HCT116 (cell line): ENCODE measurements at regions not wholly inside any gene's neighbourhood (a gene's known extent, or its start where the extent isn't known, plus 50 kb on each side); places are given as distances from the start of the nearest gene placed in this dataset.

Experiments used
- ATAC-seq: fragments of 200-7000 bp; cut with Tn5 transposase; 2 replicates; pipeline ENCODE4 v1.9.1; 2020; ENCODE audit warnings: mild to moderate bottlenecking, moderate library complexity
- BruUV-seq: library from RNA; stranded (reverse); fragments of 400-500 nt; replicated peaks from 2 replicates; lab custom pipeline; 2021; lab: Mats Ljungman, UMichigan
- CTCF ChIA-PET: fragments of 300-600 bp; sonication (Branson Sonifier 250); formaldehyde crosslinking; loops from one replicate; lab custom pipeline; 2021; ENCODE audit warnings: antibody characterized with exemption; lab: Charles Lee
- POLR2A ChIA-PET: fragments of 300-600, 350-600 bp; sonication (Branson Sonifier 250); formaldehyde crosslinking; loops from one replicate; lab custom pipeline; 2021; ENCODE audit warnings: antibody characterized with exemption; lab: Charles Lee
- RAD21 ChIA-PET, 2 experiments: fragments of 300-600 bp; sonication (Branson Sonifier 250); formaldehyde crosslinking; loops; one replicate each; lab custom pipeline; 2023; ENCODE audit warnings: low total read pairs in 2 of 2; ENCODE audit not compliant: uncharacterized antibody in 2 of 2, unreplicated experiment in 2 of 2, low non-redundant PET in 1 of 2; lab: Charles Lee
- DNase-seq: peaks from one replicate; pipeline ENCODE4 v3.0.0-alpha.2; 2010; ENCODE audit warnings: low read depth, low spot score
- H2AFZ ChIP-seq: fragments of 200-600 bp; shearing (Covaris generic), sonication (generic); 2 replicates; pipeline ENCODE4 v1.6.1; 2017; ENCODE audit warnings: low read depth, mixed run types, mixed read lengths, antibody characterized with exemption, low read length; ENCODE audit not compliant: poor library complexity, severe bottlenecking
- H3K27ac ChIP-seq: 2 replicates; pipeline ENCODE4 v1.5.1; 2012; ENCODE audit warnings: low read depth, low read length
- H3K27me3 ChIP-seq: fragments of 200-600 bp; sonication (generic); 2 replicates; pipeline ENCODE4 v1.6.1; 2016; ENCODE audit warnings: mixed run types, low read length, mixed read lengths; ENCODE audit not compliant: insufficient read depth
- H3K36me3 ChIP-seq, 2 experiments: fragments of 200-500 bp in 1 of 2; fragments of 200-600 bp in 1 of 2; sonication (Bioruptor generic) in 1 of 2; sonication (generic) in 1 of 2; 2 replicates each; pipeline versions ENCODE4 v1.5.1 to v1.6.1; 2014 to 2016; ENCODE audit warnings: low read length in 2 of 2, inconsistent platforms in 1 of 2, mixed read lengths in 1 of 2, mixed run types in 1 of 2; ENCODE audit not compliant: insufficient read depth in 2 of 2, control insufficient read depth in 1 of 2
- H3K4me1 ChIP-seq, 2 experiments: fragments of 200-600 bp in 1 of 2; sonication (generic) in 1 of 2; 2 replicates each; pipeline versions ENCODE4 v1.5.1 to v1.6.1; 2012 to 2017; ENCODE audit warnings: low read length in 2 of 2, inconsistent platforms in 1 of 2, mild to moderate bottlenecking in 1 of 2, mixed read lengths in 1 of 2, mixed run types in 1 of 2, moderate library complexity in 1 of 2; ENCODE audit not compliant: insufficient read depth in 2 of 2, control insufficient read depth in 1 of 2
- H3K4me2 ChIP-seq: fragments of 200-600 bp; sonication (generic); 2 replicates; pipeline ENCODE4 v1.6.1; 2017; ENCODE audit warnings: mixed run types, low read length, mixed read lengths
- H3K4me3 ChIP-seq, 2 experiments: fragments of 200-600 bp in 1 of 2; sonication (generic) in 1 of 2; replicated peaks in 1 of 2; 2 replicates each; pipeline ENCODE4 v1.5.1; 2011 to 2016; ENCODE audit warnings: low read length in 2 of 2, control low read depth in 1 of 2, low read depth in 1 of 2, mild to moderate bottlenecking in 1 of 2, mixed read lengths in 1 of 2, mixed run types in 1 of 2
- H3K79me2 ChIP-seq: fragments of 200-600 bp; sonication (generic); 2 replicates; pipeline ENCODE4 v1.6.1; 2017; ENCODE audit warnings: mild to moderate bottlenecking, mixed run types, low read length, moderate library complexity, mixed read lengths; ENCODE audit not compliant: insufficient read depth
- H3K9ac ChIP-seq: fragments of 200-600 bp; sonication (generic); 2 replicates; pipeline ENCODE4 v1.6.1; 2016; ENCODE audit warnings: low read length, mixed read lengths
- H3K9me2 ChIP-seq: fragments of 200-600 bp; sonication (generic), shearing (Covaris generic); 2 replicates; pipeline ENCODE4 v1.6.1; 2017; ENCODE audit warnings: mixed run types, mild to moderate bottlenecking, moderate library complexity; ENCODE audit not compliant: insufficient read depth
- H3K9me3 ChIP-seq, 2 experiments: fragments of 200-500 bp in 1 of 2; fragments of 200-600 bp in 1 of 2; sonication (Bioruptor generic) in 1 of 2; sonication (generic) in 1 of 2; 2 replicates each; pipeline ENCODE4 v1.6.1; 2014 to 2017; ENCODE audit warnings: low read length in 2 of 2, mixed read lengths in 2 of 2, inconsistent platforms in 1 of 2, low read depth in 1 of 2, mild to moderate bottlenecking in 1 of 2, mixed run types in 1 of 2, moderate library complexity in 1 of 2; ENCODE audit not compliant: control insufficient read depth in 1 of 2, insufficient read depth in 1 of 2
- H4K20me1 ChIP-seq: fragments of 200-600 bp; sonication (generic), shearing (Covaris generic); 2 replicates; pipeline ENCODE4 v1.6.1; 2017; ENCODE audit warnings: mixed run types, mild to moderate bottlenecking, moderate library complexity; ENCODE audit not compliant: insufficient read depth
- ATF3 ChIP-seq: IDR thresholded peaks from 2 replicates; pipeline ENCODE4 v1.6.1; 2012
- CTCF ChIP-seq, 3 experiments: fragments of 200-600 bp in 1 of 3; sonication (generic) in 1 of 3; IDR thresholded peaks in 2 of 3; conservative IDR thresholded peaks in 1 of 3; 2 replicates each; pipeline ENCODE4 v1.5.1; 2012 to 2017; ENCODE audit warnings: low read depth in 2 of 3, low read length in 2 of 3, antibody characterized with exemption in 1 of 3, borderline replicate concordance in 1 of 3, control low read depth in 1 of 3, mild to moderate bottlenecking in 1 of 3, mixed read lengths in 1 of 3, mixed run types in 1 of 3, moderate library complexity in 1 of 3; ENCODE audit not compliant: insufficient read depth in 1 of 3
- EGR1 ChIP-seq: IDR thresholded peaks from 2 replicates; pipeline ENCODE4 v1.6.1; 2012; ENCODE audit warnings: low read depth
- ELF1 ChIP-seq: IDR thresholded peaks from 2 replicates; pipeline ENCODE4 v1.6.1; 2012; ENCODE audit warnings: low read depth, borderline replicate concordance
- EZH2phosphoT487 ChIP-seq: fragments of 200-600 bp; IDR thresholded peaks from 2 replicates; pipeline ENCODE4 v1.6.1; 2018; ENCODE audit warnings: antibody characterized with exemption, borderline replicate concordance
- FOSL1 ChIP-seq: IDR thresholded peaks from 2 replicates; pipeline ENCODE4 v1.6.1; 2012; ENCODE audit warnings: low read depth
- JUND ChIP-seq: IDR thresholded peaks from 2 replicates; pipeline ENCODE4 v1.6.1; 2012
- MAX ChIP-seq: IDR thresholded peaks from 2 replicates; pipeline ENCODE4 v1.6.1; 2012
- POLR2A ChIP-seq: IDR thresholded peaks from 2 replicates; pipeline ENCODE4 v1.7.0; 2011; ENCODE audit warnings: borderline replicate concordance; ENCODE audit not compliant: insufficient read depth, insufficient read length; ENCODE audit errors: extremely low read depth
- POLR2AphosphoS5 ChIP-seq: IDR thresholded peaks from 2 replicates; pipeline ENCODE4 v1.6.1; 2011; ENCODE audit warnings: mild to moderate bottlenecking, low read depth, low read length, moderate library complexity
- RAD21 ChIP-seq: IDR thresholded peaks from 2 replicates; pipeline ENCODE4 v1.6.1; 2012; ENCODE audit warnings: low read depth, mild to moderate bottlenecking
- REST ChIP-seq: IDR thresholded peaks from 2 replicates; pipeline ENCODE4 v1.6.1; 2012; ENCODE audit warnings: low read depth
- SP1 ChIP-seq: IDR thresholded peaks from 2 replicates; pipeline ENCODE4 v1.6.1; 2012; ENCODE audit warnings: low read depth
- SRF ChIP-seq: IDR thresholded peaks from 2 replicates; pipeline ENCODE4 v1.6.1; 2012; ENCODE audit warnings: low read depth
- ZFX ChIP-seq: fragments of 450-650 bp; IDR thresholded peaks from 2 replicates; pipeline ENCODE4 v1.6.1; 2017
- ZNF274 ChIP-seq: fragments of 200-500 bp; sonication (Bioruptor generic); IDR thresholded peaks from 2 replicates; pipeline ENCODE4 v1.6.1; 2014; ENCODE audit warnings: mild to moderate bottlenecking, low read depth, low read length, inconsistent platforms
- intact Hi-C: fragments of 100-400 bp; cut with micrococcal nuclease; formaldehyde crosslinking; loops from 2 replicates; pipeline ENCODE4 v1.10.0; 2022

GRCh38 chr11:110371084-110371483 lies 58.7 kb upstream of the FDX1 start:
- no peak overlapping the region for H3K4me2 ChIP-seq
- H4K20me1 ChIP-seq: no peaks in the 10 kb centered on the region
- TF ChIP-seq ATF3 (no peak), FOSL1 (no peak), REST (no peak), ZNF274 (no peak), JUND (no peak), ZFX (no peak), SP1 (no peak), ELF1 (no peak), EGR1 (no peak), MAX (no peak), SRF (no peak), POLR2A (no peak), EZH2phosphoT487 (no peak), CTCF (IDR thresholded peaks at IDR 0.05 in 2 of 3, conservative IDR thresholded peaks at IDR 0.05 in 1 of 3; ENCODE audit: borderline replicate concordance in 1 of 3, insufficient read depth in 1 of 3, low read depth in 2 of 3, low read length in 2 of 3) (no peak), POLR2AphosphoS5 (no peak), RAD21 (no peak)
- TF ChIP-seq, all 23 proteins: peak for 0
- H3K4me1 ChIP-seq: peaks cover 7 to 9% of the 10 kb centered on the region in 2 experiments
- ATAC-seq: no peak
- no peak overlapping the region for H2AFZ ChIP-seq
- H3K9ac ChIP-seq: no peak overlapping the region
- ChIA-PET RAD21 (no interaction called here), CTCF (no interaction called here), POLR2A (no interaction called here)
- DNase-seq: no peak
- no TSS peak for BruUV-seq
- H3K79me2 ChIP-seq: no peaks in the 10 kb centered on the region
- H3K9me3 ChIP-seq: no peaks in the 10 kb centered on the region
- H3K9me2 ChIP-seq: no peaks in the 10 kb centered on the region
- no peaks in the 10 kb centered on the region for H3K27me3 ChIP-seq
- no peak overlapping the region for H3K27ac ChIP-seq
- H3K36me3 ChIP-seq: no peaks in the 10 kb centered on the region
- intact Hi-C loops: loop anchor here (10.0 kb wide), 1 partner anchor 276 kb away; the partner anchor contains the start of gene ZC3H12C
- H3K4me3 ChIP-seq: no peak overlapping the region
